Smooth muscle cell (in vitro differentiated cells): ENCODE measurements at regions not wholly inside any gene's neighbourhood (a gene's known extent, or its start where the extent isn't known, plus 50 kb on each side); places are given as distances from the start of the nearest gene placed in this dataset.

ENCODE experiments used
- DNase-seq: peaks from one replicate; lab custom pipeline; 2025; ENCODE audit not compliant: unreplicated experiment; lab: John Stamatoyannopoulos, UW
- H2AFZ ChIP-seq: fragments of 200-600 bp; sonication (generic); 2 replicates; pipeline ENCODE4 v1.6.0; 2016; ENCODE audit warnings: antibody characterized with exemption, low read depth, mild to moderate bottlenecking
- H3F3A ChIP-seq: fragments of 200-600 bp; sonication (generic); 2 replicates; pipeline ENCODE4 v1.6.0; 2017; ENCODE audit warnings: antibody characterized with exemption, low read depth
- H3K27ac ChIP-seq: fragments of 200-600 bp; sonication (generic); 2 replicates; pipeline ENCODE4 v1.5.1; 2016; ENCODE audit warnings: low read depth, mild to moderate bottlenecking
- H3K27me3 ChIP-seq: fragments of 200-600 bp; sonication (generic); 2 replicates; pipeline ENCODE4 v1.6.1; 2016; ENCODE audit warnings: low read depth, mild to moderate bottlenecking
- H3K36me3 ChIP-seq: fragments of 200-600 bp; sonication (generic); 2 replicates; pipeline ENCODE4 v1.5.1; 2016; ENCODE audit warnings: low read depth
- H3K4me1 ChIP-seq: fragments of 200-600 bp; sonication (generic); 2 replicates; pipeline ENCODE4 v1.5.1; 2016; ENCODE audit warnings: low read depth
- H3K4me2 ChIP-seq: fragments of 200-600 bp; sonication (generic); 2 replicates; pipeline ENCODE4 v1.6.0; 2016; ENCODE audit warnings: mild to moderate bottlenecking
- H3K4me3 ChIP-seq: fragments of 200-600 bp; sonication (generic); 2 replicates; pipeline ENCODE4 v1.5.1; 2016; ENCODE audit warnings: mild to moderate bottlenecking
- H3K79me2 ChIP-seq: fragments of 200-600 bp; sonication (generic); 2 replicates; pipeline ENCODE4 v1.6.0; 2016; ENCODE audit warnings: low read depth, mild to moderate bottlenecking
- H3K9ac ChIP-seq: fragments of 200-600 bp; sonication (generic); 2 replicates; pipeline ENCODE4 v1.6.0; 2016; ENCODE audit warnings: low read depth
- H3K9me3 ChIP-seq: fragments of 200-600 bp; sonication (generic); replicated peaks from 2 replicates; pipeline ENCODE4 v1.5.1; 2016; ENCODE audit warnings: low read depth
- H4K20me1 ChIP-seq: fragments of 200-600 bp; sonication (generic); 2 replicates; pipeline ENCODE4 v1.6.0; 2016; ENCODE audit warnings: low read depth
- WGBS: methylation state at CpG from one replicate; pipeline ENCODE4 v1.1.7; 2016; ENCODE audit warnings: low lambda C conversion rate; 5-methylcytosine and 5-hydroxymethylcytosine counted together
- TF ChIP-seq, protein P1 (sequence below): fragments of 200-600 bp; sonication (generic); IDR thresholded peaks from 2 replicates; pipeline ENCODE4 v1.5.1; 2017; ENCODE audit warnings: borderline replicate concordance, mild to moderate bottlenecking, antibody characterized with exemption; ENCODE audit not compliant: insufficient read depth, poor library complexity, severe bottlenecking

GRCh38 chr1:232340446-232340845, 289.5 kb downstream of the SIPA1L2 start:
- DNase-seq: no peak
- H3K36me3 ChIP-seq: no peaks in the 10 kb centered on the region
- no peaks in the 10 kb centered on the region for H3F3A ChIP-seq
- H4K20me1 ChIP-seq: no peaks in the 10 kb centered on the region
- H3K27me3 ChIP-seq: no peaks in the 10 kb centered on the region
- no peaks in the 10 kb centered on the region for H3K4me1 ChIP-seq
- 52% methylated on average over 4 of the region's 4 CpGs for WGBS
- H3K27ac ChIP-seq: no peak overlapping the region
- no peaks in the 10 kb centered on the region for H3K79me2 ChIP-seq
- no peaks in the 10 kb centered on the region for H3K9me3 ChIP-seq
- TF ChIP-seq, protein P1, sequence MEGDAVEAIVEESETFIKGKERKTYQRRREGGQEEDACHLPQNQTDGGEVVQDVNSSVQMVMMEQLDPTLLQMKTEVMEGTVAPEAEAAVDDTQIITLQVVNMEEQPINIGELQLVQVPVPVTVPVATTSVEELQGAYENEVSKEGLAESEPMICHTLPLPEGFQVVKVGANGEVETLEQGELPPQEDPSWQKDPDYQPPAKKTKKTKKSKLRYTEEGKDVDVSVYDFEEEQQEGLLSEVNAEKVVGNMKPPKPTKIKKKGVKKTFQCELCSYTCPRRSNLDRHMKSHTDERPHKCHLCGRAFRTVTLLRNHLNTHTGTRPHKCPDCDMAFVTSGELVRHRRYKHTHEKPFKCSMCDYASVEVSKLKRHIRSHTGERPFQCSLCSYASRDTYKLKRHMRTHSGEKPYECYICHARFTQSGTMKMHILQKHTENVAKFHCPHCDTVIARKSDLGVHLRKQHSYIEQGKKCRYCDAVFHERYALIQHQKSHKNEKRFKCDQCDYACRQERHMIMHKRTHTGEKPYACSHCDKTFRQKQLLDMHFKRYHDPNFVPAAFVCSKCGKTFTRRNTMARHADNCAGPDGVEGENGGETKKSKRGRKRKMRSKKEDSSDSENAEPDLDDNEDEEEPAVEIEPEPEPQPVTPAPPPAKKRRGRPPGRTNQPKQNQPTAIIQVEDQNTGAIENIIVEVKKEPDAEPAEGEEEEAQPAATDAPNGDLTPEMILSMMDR: no peak
- H3K9ac ChIP-seq: no peak overlapping the region
- H3K4me2 ChIP-seq: no peak overlapping the region
- H2AFZ ChIP-seq: no peak overlapping the region
- no peak overlapping the region for H3K4me3 ChIP-seq

DNA sequence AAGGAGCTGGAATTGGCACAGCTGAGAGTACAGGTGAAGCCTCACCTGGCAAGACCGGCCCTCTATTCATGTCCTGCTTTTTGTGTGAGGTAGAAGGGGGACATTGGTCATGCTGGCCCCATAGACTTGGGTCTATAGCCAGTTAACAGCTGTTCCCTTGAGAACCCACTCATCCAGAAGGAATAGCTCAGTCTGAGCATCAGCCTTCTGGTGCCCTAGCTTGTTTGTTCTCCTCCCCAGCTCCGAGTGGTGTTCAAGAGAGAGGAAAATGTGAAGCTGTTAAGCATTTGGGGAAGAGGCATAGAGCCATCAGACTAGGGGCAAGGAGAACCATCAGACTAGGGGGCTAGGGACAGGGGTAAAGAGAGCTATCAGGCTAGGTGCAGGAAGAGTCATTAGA, 290.9 kb downstream of the SIPA1L2 start:
- Histone ChIP-seq H3F3A (no peaks in the 10 kb centered on the region), H4K20me1 (no peaks in the 10 kb centered on the region), H3K27ac (no peak overlapping the region), H2AFZ (no peak overlapping the region), H3K27me3 (no peaks in the 10 kb centered on the region), H3K4me1 (no peaks in the 10 kb centered on the region), H3K36me3 (no peaks in the 10 kb centered on the region), H3K9ac (no peak overlapping the region), H3K4me3 (no peak overlapping the region), H3K4me2 (no peak overlapping the region), H3K9me3 (no peaks in the 10 kb centered on the region), H3K79me2 (no peaks in the 10 kb centered on the region)
- DNase-seq: no peak
- WGBS: 48% methylated on average over 2 of the region's 2 CpGs
- TF ChIP-seq, protein P1: no peak

DNA sequence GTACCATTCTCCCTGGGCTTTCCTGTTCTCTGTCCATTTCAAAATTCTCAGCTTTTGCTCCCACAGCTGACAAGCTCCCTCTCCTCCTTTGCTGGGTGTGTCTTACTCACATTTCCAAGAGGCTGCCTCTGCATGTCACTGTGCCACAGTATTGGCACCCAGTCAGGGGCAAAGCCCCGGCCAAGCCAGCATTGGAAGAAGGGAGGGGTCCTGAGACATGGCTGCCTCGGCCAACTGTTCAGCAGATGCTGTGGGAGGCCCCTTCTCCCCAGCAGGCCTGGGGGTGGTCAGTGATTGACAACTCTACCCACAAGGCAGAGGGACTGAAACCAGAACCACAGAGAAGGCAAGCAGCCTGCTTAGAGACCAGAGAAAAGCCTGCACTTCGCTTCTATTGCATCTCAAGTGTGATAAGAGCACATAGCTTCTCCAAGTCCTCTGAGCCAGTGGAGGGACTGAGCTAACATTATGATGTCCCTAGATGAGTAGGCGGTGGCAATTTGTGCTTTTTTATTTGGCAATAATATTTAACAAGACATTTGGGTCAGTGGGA, 294.1 kb downstream of the SIPA1L2 start:
- Histone ChIP-seq H2AFZ (no peak overlapping the region), H3F3A (no peaks in the 10 kb centered on the region), H3K9me3 (no peaks in the 10 kb centered on the region), H3K27ac (no peak overlapping the region), H3K79me2 (no peaks in the 10 kb centered on the region), H3K4me1 (no peaks in the 10 kb centered on the region), H4K20me1 (no peaks in the 10 kb centered on the region), H3K4me2 (no peak overlapping the region), H3K27me3 (no peaks in the 10 kb centered on the region), H3K4me3 (no peak overlapping the region), H3K9ac (no peak overlapping the region), H3K36me3 (no peaks in the 10 kb centered on the region)
- TF ChIP-seq, protein P1: no peak
- DNase-seq: no peak
- 78% methylated on average over 4 of the region's 4 CpGs for WGBS

- Histone ChIP-seq H3K79me2 (no peaks in the 10 kb centered on the region), H3K9ac (no peak overlapping the region), H4K20me1 (no peaks in the 10 kb centered on the region), H3K4me1 (no peaks in the 10 kb centered on the region), H3K27me3 (no peaks in the 10 kb centered on the region), H3K9me3 (no peaks in the 10 kb centered on the region), H3K36me3 (no peaks in the 10 kb centered on the region), H2AFZ (no peak overlapping the region), H3K4me3 (no peak overlapping the region), H3F3A (no peaks in the 10 kb centered on the region), H3K27ac (no peak overlapping the region), H3K4me2 (no peak overlapping the region)
- WGBS: 93% methylated on average over 7 of the region's 7 CpGs
- TF ChIP-seq, protein P1: no peak
- no peak for DNase-seq
Observed at GRCh38 chr1:232335261-232335660, 294.7 kb downstream of the SIPA1L2 start.
